Trophoblast cell (in vitro differentiated cells and primary cell): ENCODE measurements at regions not wholly inside any gene's neighbourhood (a gene's known extent, or its start where the extent isn't known, plus 50 kb on each side); places are given as distances from the start of the nearest gene placed in this dataset.

Experiments
- DNase-seq, 2 donors: peaks; one replicate each; pipeline ENCODE4 v3.0.0-alpha.2; 2016
- H2AFZ ChIP-seq: 2 replicates; pipeline ENCODE4 v1.6.1; 2013; ENCODE audit warnings: low read length, moderate library complexity, mild to moderate bottlenecking; ENCODE audit not compliant: insufficient read depth, poor library complexity
- H2AK5ac ChIP-seq: 2 replicates; pipeline ENCODE4 v1.6.1; 2013; ENCODE audit warnings: mild to moderate bottlenecking, low read length
- H2BK120ac ChIP-seq: 2 replicates; pipeline ENCODE4 v1.6.1; 2013; ENCODE audit warnings: low read length, mild to moderate bottlenecking, moderate library complexity; ENCODE audit not compliant: insufficient read depth, poor library complexity
- H2BK12ac ChIP-seq: 2 replicates; pipeline ENCODE4 v1.6.1; 2013; ENCODE audit warnings: mild to moderate bottlenecking, low read length, moderate library complexity
- H2BK5ac ChIP-seq: 2 replicates; pipeline ENCODE4 v1.6.1; 2013; ENCODE audit warnings: low read length, low read depth, moderate library complexity, mild to moderate bottlenecking; ENCODE audit not compliant: poor library complexity
- H3K14ac ChIP-seq: 2 replicates; pipeline ENCODE4 v1.6.1; 2013; ENCODE audit warnings: mild to moderate bottlenecking, low read length
- H3K18ac ChIP-seq: 2 replicates; pipeline ENCODE4 v1.6.1; 2013; ENCODE audit warnings: mild to moderate bottlenecking, low read length
- H3K23ac ChIP-seq: 2 replicates; pipeline ENCODE4 v1.6.1; 2013; ENCODE audit warnings: low read length
- H3K27ac ChIP-seq: 2 replicates; pipeline ENCODE4 v1.5.1; 2013; ENCODE audit warnings: low read depth, mild to moderate bottlenecking, inconsistent platforms, low read length, moderate library complexity
- H3K27me3 ChIP-seq: 2 replicates; pipeline ENCODE4 v1.6.1; 2013; ENCODE audit warnings: inconsistent platforms, mild to moderate bottlenecking, low read length, moderate library complexity; ENCODE audit not compliant: insufficient read depth
- H3K36me3 ChIP-seq, 2 experiments: 1 replicate in 1 of 2; 2 replicates in 1 of 2; pipeline ENCODE4 v1.6.1; 2013; ENCODE audit warnings: low read length in 2 of 2, mild to moderate bottlenecking in 2 of 2, moderate library complexity in 1 of 2; ENCODE audit not compliant: insufficient read depth in 2 of 2, control insufficient read depth in 1 of 2
- H3K4ac ChIP-seq: 2 replicates; pipeline ENCODE4 v1.6.1; 2013; ENCODE audit warnings: low read depth, mild to moderate bottlenecking, low read length, moderate library complexity
- H3K4me1 ChIP-seq, 2 experiments: 1 replicate in 1 of 2; 2 replicates in 1 of 2; pipeline ENCODE4 v1.6.1; 2013; ENCODE audit warnings: low read length in 2 of 2, mild to moderate bottlenecking in 2 of 2, moderate library complexity in 1 of 2; ENCODE audit not compliant: insufficient read depth in 2 of 2, control insufficient read depth in 1 of 2
- H3K4me2 ChIP-seq: 2 replicates; pipeline ENCODE4 v1.6.1; 2013; ENCODE audit warnings: inconsistent platforms, mild to moderate bottlenecking, low read length, moderate library complexity
- H3K4me3 ChIP-seq: 2 replicates; pipeline ENCODE4 v1.5.1; 2013; ENCODE audit warnings: mild to moderate bottlenecking, low read depth, low read length, inconsistent platforms
- H3K79me1 ChIP-seq: one replicate; pipeline ENCODE4 v1.6.1; 2013; ENCODE audit warnings: low read length
- H3K79me2 ChIP-seq: 2 replicates; pipeline ENCODE4 v1.6.1; 2013; ENCODE audit warnings: low read length, mild to moderate bottlenecking; ENCODE audit not compliant: control insufficient read depth, insufficient read depth, poor library complexity
- H3K9ac ChIP-seq: 2 replicates; pipeline ENCODE4 v1.6.1; 2013; ENCODE audit warnings: mild to moderate bottlenecking, low read length
- H3K9me3 ChIP-seq: 2 replicates; pipeline ENCODE4 v1.6.1; 2013; ENCODE audit warnings: low read depth, mild to moderate bottlenecking, control low read depth, inconsistent platforms, low read length; ENCODE audit not compliant: insufficient read depth
- H4K12ac ChIP-seq: 2 replicates; pipeline ENCODE4 v1.6.1; 2013; ENCODE audit warnings: low read depth, mild to moderate bottlenecking, low read length, moderate library complexity
- H4K8ac ChIP-seq: 2 replicates; pipeline ENCODE4 v1.6.1; 2013; ENCODE audit warnings: low read depth, mild to moderate bottlenecking, low read length, moderate library complexity
- H4K91ac ChIP-seq: one replicate; pipeline ENCODE4 v1.6.1; 2013; ENCODE audit warnings: low read depth, mild to moderate bottlenecking, low read length, moderate library complexity
- WGBS: extraction: QIAGEN DNeasy Blood & Tissue Kit; methylation state at CpG from one replicate; pipeline ENCODE4 v1.1.7; 2013; ENCODE audit warnings: missing lambda C conversion rate; ENCODE audit not compliant: insufficient read length, insufficient coverage; ENCODE audit errors: extremely low coverage; 5-methylcytosine and 5-hydroxymethylcytosine counted together

- Histone ChIP-seq H3K79me2 (no peaks in the 10 kb centered on the region), H2BK5ac (no peak overlapping the region), H3K4me3 (no peak overlapping the region), H3K27ac (no peak overlapping the region), H2BK12ac (no peak overlapping the region), H4K8ac (no peak overlapping the region), H3K9ac (no peak overlapping the region), H3K14ac (no peak overlapping the region), H3K23ac (no peak overlapping the region), H2AK5ac (no peak overlapping the region), H3K9me3 (no peaks in the 10 kb centered on the region), H3K4me1 (peaks cover 4 to 9% of the 10 kb centered on the region in 2 experiments), H3K27me3 (no peaks in the 10 kb centered on the region), H3K36me3 (no peaks in the 10 kb centered on the region), H3K4me2 (no peak overlapping the region), H4K12ac (no peak overlapping the region), H3K4ac (no peak overlapping the region), H3K18ac (no peak overlapping the region), H2BK120ac (no peak overlapping the region), H3K79me1 (peaks cover 5% of the 10 kb centered on the region), H4K91ac (no peak overlapping the region), H2AFZ (no peak overlapping the region)
- DNase-seq: no peak
- no CpG with 5 or more reads among the region's 4 CpGs for WGBS
Observed at GRCh38 chr15:38046257-38047051, 112.0 kb downstream of the TMCO5A start.

GRCh38 chr15:38048001-38048455, 113.6 kb downstream of the TMCO5A start:
- H3K4me1 ChIP-seq: peaks cover 0 to 1% of the 10 kb centered on the region in 2 experiments
- no peak overlapping the region for H3K14ac ChIP-seq
- H3K36me3 ChIP-seq: no peaks in the 10 kb centered on the region
- no peak overlapping the region for H2BK12ac ChIP-seq
- H3K27me3 ChIP-seq: no peaks in the 10 kb centered on the region
- H3K4me2 ChIP-seq: no peak overlapping the region
- H2AFZ ChIP-seq: no peak overlapping the region
- H3K4ac ChIP-seq: no peak overlapping the region
- no peak overlapping the region for H3K27ac ChIP-seq
- H3K79me2 ChIP-seq: no peaks in the 10 kb centered on the region
- H3K23ac ChIP-seq: no peak overlapping the region
- peaks cover 1% of the 10 kb centered on the region for H3K79me1 ChIP-seq
- no peak overlapping the region for H2BK120ac ChIP-seq
- H3K4me3 ChIP-seq: no peak overlapping the region
- no peak overlapping the region for H3K9ac ChIP-seq
- no peak overlapping the region for H2AK5ac ChIP-seq
- H4K12ac ChIP-seq: no peak overlapping the region
- H4K8ac ChIP-seq: no peak overlapping the region
- no peak overlapping the region for H3K18ac ChIP-seq
- no CpG with 5 or more reads among the region's 3 CpGs for WGBS
- no peak for DNase-seq
- H2BK5ac ChIP-seq: no peak overlapping the region
- no peak overlapping the region for H4K91ac ChIP-seq
- no peaks in the 10 kb centered on the region for H3K9me3 ChIP-seq

GRCh38 chr15:38049891-38050290, 115.5 kb downstream of the TMCO5A start:
- H3K79me2 ChIP-seq: no peaks in the 10 kb centered on the region
- H3K4me2 ChIP-seq: no peak overlapping the region
- H3K27ac ChIP-seq: no peak overlapping the region
- no peak overlapping the region for H2BK120ac ChIP-seq
- no peak overlapping the region for H3K14ac ChIP-seq
- no peaks in the 10 kb centered on the region for H3K79me1 ChIP-seq
- H2AK5ac ChIP-seq: no peak overlapping the region
- no peak overlapping the region for H4K12ac ChIP-seq
- no peak overlapping the region for H3K4me3 ChIP-seq
- WGBS: no CpG with 5 or more reads among the region's 4 CpGs
- H3K9ac ChIP-seq: no peak overlapping the region
- H3K4ac ChIP-seq: no peak overlapping the region
- no peak overlapping the region for H3K18ac ChIP-seq
- no peaks in the 10 kb centered on the region for H3K36me3 ChIP-seq
- no peak overlapping the region for H4K8ac ChIP-seq
- no peaks in the 10 kb centered on the region for H3K9me3 ChIP-seq
- H4K91ac ChIP-seq: no peak overlapping the region
- no peak for DNase-seq
- H2AFZ ChIP-seq: no peak overlapping the region
- no peaks in the 10 kb centered on the region for H3K4me1 ChIP-seq
- no peak overlapping the region for H3K23ac ChIP-seq
- H2BK12ac ChIP-seq: no peak overlapping the region
- H3K27me3 ChIP-seq: no peaks in the 10 kb centered on the region
- no peak overlapping the region for H2BK5ac ChIP-seq

- H3K79me2 ChIP-seq: no peaks in the 10 kb centered on the region
- no peaks in the 10 kb centered on the region for H3K9me3 ChIP-seq
- no peak overlapping the region for H3K27ac ChIP-seq
- H3K36me3 ChIP-seq: no peaks in the 10 kb centered on the region
- H3K4me1 ChIP-seq: no peaks in the 10 kb centered on the region
- no peak overlapping the region for H3K4me2 ChIP-seq
- no peak overlapping the region for H2BK5ac ChIP-seq
- no peak overlapping the region for H4K8ac ChIP-seq
- H4K91ac ChIP-seq: no peak overlapping the region
- no peak overlapping the region for H2BK120ac ChIP-seq
- H2AFZ ChIP-seq: no peak overlapping the region
- peak; percentile 8 to 35 for DNase-seq
- no peak overlapping the region for H2AK5ac ChIP-seq
- H3K18ac ChIP-seq: no peak overlapping the region
- H3K9ac ChIP-seq: no peak overlapping the region
- no peak overlapping the region for H3K14ac ChIP-seq
- no peak overlapping the region for H2BK12ac ChIP-seq
- WGBS: no CpG with 5 or more reads among the region's 4 CpGs
- H3K4ac ChIP-seq: no peak overlapping the region
- H3K23ac ChIP-seq: no peak overlapping the region
- H3K27me3 ChIP-seq: no peaks in the 10 kb centered on the region
- no peak overlapping the region for H4K12ac ChIP-seq
- H3K4me3 ChIP-seq: no peak overlapping the region
- no peaks in the 10 kb centered on the region for H3K79me1 ChIP-seq
Observed at GRCh38 chr15:38050529-38051448, 116.3 kb downstream of the TMCO5A start.
